ENCODE measurements at regions not wholly inside any gene's neighbourhood (a gene's known extent, or its start where the extent isn't known, plus 50 kb on each side); places are given as distances from the start of the nearest gene placed in this dataset.

DNA sequence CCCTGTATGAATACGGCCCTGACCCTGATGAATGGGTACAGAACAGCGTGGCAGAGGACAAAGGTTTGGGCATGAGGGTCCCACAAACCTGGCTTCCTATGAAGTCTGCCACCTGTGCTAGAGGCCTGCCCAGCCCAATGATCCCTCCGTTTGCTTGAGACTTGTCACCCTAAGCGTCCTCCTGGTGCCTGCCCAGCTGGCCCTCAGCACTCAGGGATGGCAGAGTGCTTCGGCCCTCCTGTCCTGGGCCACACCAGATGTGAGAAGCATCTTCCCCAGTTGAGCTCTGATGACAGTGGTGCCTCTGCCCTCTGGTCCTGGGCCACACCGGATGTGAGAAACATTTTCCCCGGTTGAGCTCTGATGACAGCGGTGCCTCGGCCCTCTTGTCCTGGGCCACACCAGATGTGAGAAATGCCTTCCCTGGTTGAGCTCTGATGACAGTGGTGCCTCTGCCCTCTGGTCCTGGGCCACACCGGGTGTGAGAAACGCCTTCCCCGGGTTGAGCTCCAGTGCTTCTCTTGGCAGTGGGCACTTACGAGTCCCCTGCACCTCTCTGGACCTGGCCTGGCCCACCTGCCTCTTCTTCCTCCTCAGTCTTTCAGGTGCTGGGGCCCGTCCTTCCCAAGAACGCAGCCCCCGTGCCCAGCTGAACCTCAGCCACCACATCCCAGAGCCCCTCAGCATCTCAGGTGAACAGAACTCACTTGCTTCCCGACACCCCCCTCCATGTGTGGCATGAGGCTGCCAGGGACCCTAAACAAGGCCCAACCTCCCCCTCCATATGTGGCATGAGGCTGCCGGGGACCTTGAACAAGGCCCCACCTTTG, 253.1 kb upstream of the IRX1 start:
- Histone ChIP-seq H3K9me3 (ENCODE audit: control insufficient read depth, insufficient read depth, low read length) (peaks cover 88% of the 10 kb centered on the region), H3K4me3 (ENCODE audit: low read depth, low read length) (no peak overlapping the region), H3K27me3 (ENCODE audit: control insufficient read depth, insufficient read depth, low read length) (no peaks in the 10 kb centered on the region), H3K27ac (ENCODE audit: low read depth, low read length) (no peak overlapping the region)
- TF ChIP-seq, protein P1, sequence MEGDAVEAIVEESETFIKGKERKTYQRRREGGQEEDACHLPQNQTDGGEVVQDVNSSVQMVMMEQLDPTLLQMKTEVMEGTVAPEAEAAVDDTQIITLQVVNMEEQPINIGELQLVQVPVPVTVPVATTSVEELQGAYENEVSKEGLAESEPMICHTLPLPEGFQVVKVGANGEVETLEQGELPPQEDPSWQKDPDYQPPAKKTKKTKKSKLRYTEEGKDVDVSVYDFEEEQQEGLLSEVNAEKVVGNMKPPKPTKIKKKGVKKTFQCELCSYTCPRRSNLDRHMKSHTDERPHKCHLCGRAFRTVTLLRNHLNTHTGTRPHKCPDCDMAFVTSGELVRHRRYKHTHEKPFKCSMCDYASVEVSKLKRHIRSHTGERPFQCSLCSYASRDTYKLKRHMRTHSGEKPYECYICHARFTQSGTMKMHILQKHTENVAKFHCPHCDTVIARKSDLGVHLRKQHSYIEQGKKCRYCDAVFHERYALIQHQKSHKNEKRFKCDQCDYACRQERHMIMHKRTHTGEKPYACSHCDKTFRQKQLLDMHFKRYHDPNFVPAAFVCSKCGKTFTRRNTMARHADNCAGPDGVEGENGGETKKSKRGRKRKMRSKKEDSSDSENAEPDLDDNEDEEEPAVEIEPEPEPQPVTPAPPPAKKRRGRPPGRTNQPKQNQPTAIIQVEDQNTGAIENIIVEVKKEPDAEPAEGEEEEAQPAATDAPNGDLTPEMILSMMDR (IDR thresholded peaks at IDR 0.05; ENCODE audit: low read depth, low read length) = no peak
- ChIA-PET POLR2A (no interaction called here), CTCF (no interaction called here)
- DNase-seq (ENCODE audit: low read depth, low spot score) = no peak

DNA sequence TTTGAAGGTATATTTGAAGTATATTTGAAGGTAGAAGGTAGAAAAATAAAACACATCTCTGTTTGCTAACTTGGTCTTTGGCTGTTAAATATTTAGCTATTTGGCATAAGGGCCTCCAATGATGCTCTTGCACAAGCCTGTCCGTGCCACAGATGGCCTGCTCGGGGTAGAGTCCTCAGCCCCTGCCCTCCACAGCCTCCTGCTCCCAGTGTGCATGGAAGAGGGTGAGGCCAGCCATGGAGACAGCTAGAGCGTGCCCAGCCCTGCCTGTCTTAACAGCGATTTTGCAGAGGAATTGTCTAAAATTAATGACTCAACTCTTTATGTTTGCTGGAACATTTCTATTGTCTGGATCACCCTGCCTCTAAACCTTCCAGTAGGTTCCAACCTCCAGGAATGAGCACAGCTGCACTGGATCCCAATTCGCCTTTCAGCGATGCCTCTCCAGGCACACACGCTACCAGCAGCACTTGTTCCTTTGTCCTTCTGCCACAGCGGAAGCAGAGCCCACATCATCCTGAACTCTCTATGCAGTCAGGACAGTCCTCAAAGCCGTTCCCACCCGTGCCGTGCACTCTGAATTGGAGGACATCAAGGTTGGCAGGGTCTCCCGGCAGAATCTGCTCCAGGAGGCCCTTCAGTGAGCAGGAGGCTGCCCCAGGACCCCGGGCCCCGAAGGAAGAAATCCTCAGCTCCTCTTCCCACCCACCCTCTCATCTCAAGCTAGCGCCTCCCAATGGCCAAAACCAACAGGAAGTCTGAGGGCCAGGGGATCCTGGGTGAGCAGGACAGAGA, 254.0 kb upstream of the IRX1 start:
- CTCF ChIA-PET = no interaction called here
- DNase-seq (ENCODE audit: low read depth, low spot score) = no peak
- H3K27ac ChIP-seq (ENCODE audit: low read depth, low read length) = no peak overlapping the region
- H3K4me3 ChIP-seq (ENCODE audit: low read depth, low read length) = no peak overlapping the region
- POLR2A ChIA-PET = no interaction called here
- TF ChIP-seq, protein P1 (IDR thresholded peaks at IDR 0.05; ENCODE audit: low read depth, low read length) = no peak
- no peaks in the 10 kb centered on the region for H3K27me3 ChIP-seq (ENCODE audit: control insufficient read depth, insufficient read depth, low read length)
- H3K9me3 ChIP-seq (ENCODE audit: control insufficient read depth, insufficient read depth, low read length) = peaks cover 91% of the 10 kb centered on the region

DNA sequence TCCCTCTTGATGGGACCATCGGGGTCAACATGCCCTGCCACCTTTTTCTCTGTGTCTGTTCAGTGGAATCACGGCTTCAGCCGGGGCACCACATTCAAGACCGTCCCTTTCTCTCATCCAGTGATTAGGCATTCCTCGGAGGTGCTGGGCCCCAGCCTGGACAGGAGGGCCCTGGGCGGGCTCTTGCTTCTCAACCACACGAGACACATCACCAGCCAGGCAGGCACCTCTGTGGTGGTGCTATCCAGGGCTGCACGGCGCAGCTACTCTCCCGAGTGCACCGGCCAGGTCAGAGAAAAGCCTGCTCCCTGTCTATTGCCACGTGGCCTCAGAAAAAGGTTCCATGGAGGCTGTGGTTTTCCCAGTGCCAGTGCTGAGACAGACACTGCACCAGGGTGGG, 255.2 kb upstream of the IRX1 start:
- Histone ChIP-seq H3K27ac (ENCODE audit: low read depth, low read length) (no peak overlapping the region), H3K4me3 (ENCODE audit: low read depth, low read length) (no peak overlapping the region), H3K27me3 (ENCODE audit: control insufficient read depth, insufficient read depth, low read length) (no peaks in the 10 kb centered on the region), H3K9me3 (ENCODE audit: control insufficient read depth, insufficient read depth, low read length) (peaks cover 95% of the 10 kb centered on the region)
- TF ChIP-seq, protein P1 (IDR thresholded peaks at IDR 0.05; ENCODE audit: low read depth, low read length) = no peak
- ChIA-PET CTCF (no interaction called here), POLR2A (no interaction called here)
- no peak for DNase-seq (ENCODE audit: low read depth, low spot score)

DNA sequence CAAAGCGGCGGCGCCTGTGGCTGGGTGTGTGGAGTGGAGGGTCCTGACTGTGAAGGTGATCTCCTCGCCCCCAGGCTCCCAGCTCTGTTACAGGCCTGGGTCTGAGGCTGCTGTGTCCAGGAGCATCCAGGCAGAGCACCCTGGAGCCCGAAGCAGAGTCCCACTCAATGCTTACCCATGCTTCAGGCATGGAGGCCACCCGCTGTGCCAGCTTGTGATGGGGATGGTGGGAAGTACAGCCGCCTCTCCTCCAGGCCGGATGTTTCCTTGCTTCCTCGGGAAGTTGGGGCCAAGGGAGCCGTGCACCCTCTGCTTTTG, 255.9 kb upstream of the IRX1 start:
- ChIA-PET POLR2A (no interaction called here), CTCF (no interaction called here)
- Histone ChIP-seq H3K9me3 (ENCODE audit: control insufficient read depth, insufficient read depth, low read length) (peaks cover 95% of the 10 kb centered on the region), H3K4me3 (ENCODE audit: low read depth, low read length) (no peak overlapping the region), H3K27me3 (ENCODE audit: control insufficient read depth, insufficient read depth, low read length) (no peaks in the 10 kb centered on the region), H3K27ac (ENCODE audit: low read depth, low read length) (no peak overlapping the region)
- no peak for DNase-seq (ENCODE audit: low read depth, low spot score)
- TF ChIP-seq, protein P1 (IDR thresholded peaks at IDR 0.05; ENCODE audit: low read depth, low read length) = no peak

DNA sequence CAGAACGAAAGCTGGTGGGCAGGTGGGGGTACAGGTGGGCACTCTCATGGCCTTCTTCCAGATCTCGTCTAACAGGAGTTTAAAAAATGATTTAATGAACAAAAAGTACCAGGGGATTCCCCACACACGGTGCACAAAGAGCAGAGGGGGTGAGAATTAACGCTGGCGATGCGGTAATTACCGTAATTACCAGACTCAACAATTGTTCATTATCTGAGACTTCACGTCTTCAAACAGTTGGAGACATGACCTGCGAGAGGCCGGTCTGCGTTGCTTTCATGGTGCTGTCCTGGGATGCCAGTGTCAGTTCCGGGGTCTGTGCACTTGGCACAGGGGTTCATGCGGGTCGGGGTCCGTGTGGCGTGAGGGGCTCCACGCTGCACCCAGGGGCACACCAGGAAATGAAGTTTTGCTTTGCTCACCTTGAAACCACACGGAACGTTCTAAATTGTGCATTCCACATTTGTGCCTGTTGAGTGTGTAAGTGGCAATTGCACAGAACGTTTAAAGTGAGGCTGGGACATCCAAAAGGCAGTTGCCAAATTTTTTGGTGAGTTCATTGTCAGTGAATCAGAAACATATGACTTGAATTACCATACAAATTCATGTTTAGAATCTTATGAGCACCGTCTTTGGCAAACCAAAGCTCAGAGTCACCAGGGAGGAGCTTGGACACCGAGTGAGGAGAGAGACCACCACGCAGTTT, 256.4 kb upstream of the IRX1 start:
- TF ChIP-seq, protein P1 (IDR thresholded peaks at IDR 0.05; ENCODE audit: low read depth, low read length) = no peak
- ChIA-PET CTCF (no interaction called here), POLR2A (no interaction called here)
- no peak overlapping the region for H3K27ac ChIP-seq (ENCODE audit: low read depth, low read length)
- peaks cover 91% of the 10 kb centered on the region for H3K9me3 ChIP-seq (ENCODE audit: control insufficient read depth, insufficient read depth, low read length)
- H3K27me3 ChIP-seq (ENCODE audit: control insufficient read depth, insufficient read depth, low read length) = no peaks in the 10 kb centered on the region
- H3K4me3 ChIP-seq (ENCODE audit: low read depth, low read length) = no peak overlapping the region
- DNase-seq (ENCODE audit: low read depth, low spot score) = no peak
